Kidney epithelial cell (primary cell): ENCODE measurements at regions not wholly inside any gene's neighbourhood (a gene's known extent, or its start where the extent isn't known, plus 50 kb on each side); places are given as distances from the start of the nearest gene placed in this dataset.

Experiments
- DNase-seq: peaks from one replicate; pipeline ENCODE4 v3.0.0-alpha.2; 2010; ENCODE audit warnings: low read depth
- H3K27me3 ChIP-seq: 2 replicates; pipeline ENCODE4 v1.6.0; 2011; ENCODE audit warnings: low read length; ENCODE audit not compliant: control insufficient read depth, insufficient read depth
- H3K36me3 ChIP-seq: 2 replicates; pipeline ENCODE4 v1.5.1; 2011; ENCODE audit warnings: low read length; ENCODE audit not compliant: control insufficient read depth, insufficient read depth
- H3K4me3 ChIP-seq: 2 replicates; pipeline ENCODE4 v1.5.1; 2011; ENCODE audit warnings: low read depth, mild to moderate bottlenecking, control low read depth, low read length
- TF ChIP-seq, protein P1 (sequence below): IDR thresholded peaks from 2 replicates; pipeline ENCODE4 v1.5.1; 2011; ENCODE audit warnings: mild to moderate bottlenecking, moderate library complexity, low read length, control low read depth, inconsistent platforms; ENCODE audit not compliant: insufficient read depth, poor library complexity, severe bottlenecking

DNA sequence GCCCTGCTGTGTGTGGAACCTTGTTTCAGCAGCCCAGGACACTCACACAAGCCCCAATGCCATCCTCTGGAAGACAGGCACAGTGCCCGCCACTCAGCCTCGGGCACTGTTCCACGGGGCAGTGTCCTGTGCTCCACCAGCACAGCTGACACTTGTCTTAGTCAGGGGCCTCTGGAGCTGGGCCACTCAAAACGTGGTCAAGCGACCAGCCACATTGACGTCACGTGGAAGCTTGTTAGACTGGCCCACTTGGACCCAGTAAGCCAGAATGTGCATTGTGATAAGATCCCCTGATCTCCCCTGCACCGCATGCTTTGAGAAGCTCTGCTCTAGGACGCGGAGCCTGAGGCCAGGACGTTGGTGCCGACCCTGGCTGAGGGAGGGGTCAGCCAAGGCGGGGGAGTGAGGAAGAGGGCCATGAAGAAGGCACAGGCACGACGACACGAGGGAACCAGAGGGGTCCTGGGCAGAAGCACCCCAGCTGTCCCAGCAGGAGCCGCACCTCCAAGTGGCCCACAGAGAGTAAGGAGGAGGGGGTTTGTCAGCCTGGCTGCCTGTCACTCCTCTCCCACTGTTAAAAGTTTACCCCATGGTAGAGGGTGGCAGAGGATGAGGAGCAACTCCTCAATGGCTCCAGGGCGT, 64.6 kb downstream of the LINC01488 start:
- TF ChIP-seq, protein P1, sequence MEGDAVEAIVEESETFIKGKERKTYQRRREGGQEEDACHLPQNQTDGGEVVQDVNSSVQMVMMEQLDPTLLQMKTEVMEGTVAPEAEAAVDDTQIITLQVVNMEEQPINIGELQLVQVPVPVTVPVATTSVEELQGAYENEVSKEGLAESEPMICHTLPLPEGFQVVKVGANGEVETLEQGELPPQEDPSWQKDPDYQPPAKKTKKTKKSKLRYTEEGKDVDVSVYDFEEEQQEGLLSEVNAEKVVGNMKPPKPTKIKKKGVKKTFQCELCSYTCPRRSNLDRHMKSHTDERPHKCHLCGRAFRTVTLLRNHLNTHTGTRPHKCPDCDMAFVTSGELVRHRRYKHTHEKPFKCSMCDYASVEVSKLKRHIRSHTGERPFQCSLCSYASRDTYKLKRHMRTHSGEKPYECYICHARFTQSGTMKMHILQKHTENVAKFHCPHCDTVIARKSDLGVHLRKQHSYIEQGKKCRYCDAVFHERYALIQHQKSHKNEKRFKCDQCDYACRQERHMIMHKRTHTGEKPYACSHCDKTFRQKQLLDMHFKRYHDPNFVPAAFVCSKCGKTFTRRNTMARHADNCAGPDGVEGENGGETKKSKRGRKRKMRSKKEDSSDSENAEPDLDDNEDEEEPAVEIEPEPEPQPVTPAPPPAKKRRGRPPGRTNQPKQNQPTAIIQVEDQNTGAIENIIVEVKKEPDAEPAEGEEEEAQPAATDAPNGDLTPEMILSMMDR = no peak
- H3K27me3 ChIP-seq = peaks cover 2% of the 10 kb centered on the region
- DNase-seq = no peak
- no peak overlapping the region for H3K4me3 ChIP-seq
- H3K36me3 ChIP-seq = no peaks in the 10 kb centered on the region

DNA sequence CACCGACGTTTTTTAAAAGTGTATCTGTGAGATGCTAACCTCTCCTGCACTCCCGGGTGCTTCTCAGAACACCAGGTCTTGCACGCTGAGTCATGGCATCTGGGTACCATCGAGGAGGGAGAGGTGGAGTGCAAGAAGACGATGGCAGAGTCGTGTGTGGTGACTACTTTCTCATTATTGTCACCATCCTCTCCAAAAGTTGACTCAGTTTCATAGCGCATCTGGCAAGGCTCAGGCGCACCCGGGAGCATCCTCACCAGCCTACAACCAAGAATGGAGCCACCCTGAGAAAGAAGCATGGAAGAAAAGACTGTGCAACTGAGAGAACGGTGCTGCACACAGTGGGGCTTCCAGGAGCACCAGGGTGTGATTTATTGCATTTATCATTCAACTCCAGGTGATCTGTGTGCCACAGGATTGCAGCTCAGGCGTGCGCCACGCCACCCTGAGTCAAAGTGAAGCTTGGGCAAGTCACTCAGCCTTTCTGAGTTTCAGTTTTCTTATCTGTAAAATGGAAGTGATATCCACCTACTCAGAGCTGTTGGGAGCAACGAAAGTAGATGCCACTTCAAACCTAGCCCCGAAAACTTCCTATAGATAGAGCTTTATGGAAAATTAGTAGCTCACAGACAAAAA, 65.4 kb downstream of the LINC01488 start:
- no peak for DNase-seq
- H3K4me3 ChIP-seq = no peak overlapping the region
- no peaks in the 10 kb centered on the region for H3K36me3 ChIP-seq
- TF ChIP-seq, protein P1 = no peak
- peaks cover 2% of the 10 kb centered on the region for H3K27me3 ChIP-seq

DNA sequence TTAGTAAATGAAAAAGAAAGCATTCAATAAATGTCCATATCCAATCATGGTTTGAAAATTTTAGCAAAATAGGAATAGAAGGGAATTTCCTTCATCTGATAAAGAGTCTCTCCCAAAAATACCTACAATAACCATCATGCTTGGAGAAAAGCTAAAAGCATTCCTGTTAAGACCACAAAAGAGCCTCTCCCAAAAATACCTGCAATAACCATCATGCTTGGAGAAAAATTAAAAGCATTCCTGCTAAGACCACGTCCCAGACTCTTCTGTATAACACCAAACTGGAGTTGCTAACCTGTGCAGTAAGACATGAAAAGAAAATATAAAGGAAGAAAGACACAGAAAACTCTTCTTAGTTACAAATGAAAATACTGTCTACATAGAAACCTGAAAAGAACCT, 69.4 kb downstream of the LINC01488 start:
- H3K4me3 ChIP-seq = no peak overlapping the region
- no peaks in the 10 kb centered on the region for H3K36me3 ChIP-seq
- H3K27me3 ChIP-seq = no peaks in the 10 kb centered on the region
- TF ChIP-seq, protein P1 = no peak
- DNase-seq = no peak

DNA sequence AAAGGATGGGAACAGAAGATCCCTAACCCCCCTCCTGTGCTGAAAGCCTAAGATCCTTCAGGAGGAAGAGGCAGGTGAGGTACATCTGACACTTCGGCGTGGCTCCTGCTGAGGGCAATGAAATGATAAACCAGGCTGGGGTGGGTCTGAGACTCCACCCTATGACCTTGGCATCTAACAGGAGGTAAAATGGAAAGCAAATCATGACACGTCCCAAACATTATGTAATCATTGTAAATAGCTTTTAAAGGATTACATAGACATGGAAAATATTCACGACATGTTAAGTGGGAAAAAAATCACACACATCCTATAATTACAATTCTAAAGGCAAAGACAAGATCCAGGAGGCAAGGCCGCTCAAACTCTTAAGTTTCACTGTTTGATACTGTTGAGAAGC, 70.5 kb downstream of the LINC01488 start:
- no peak for DNase-seq
- TF ChIP-seq, protein P1 = no peak
- Histone ChIP-seq H3K4me3 (no peak overlapping the region), H3K27me3 (no peaks in the 10 kb centered on the region), H3K36me3 (no peaks in the 10 kb centered on the region)

DNA sequence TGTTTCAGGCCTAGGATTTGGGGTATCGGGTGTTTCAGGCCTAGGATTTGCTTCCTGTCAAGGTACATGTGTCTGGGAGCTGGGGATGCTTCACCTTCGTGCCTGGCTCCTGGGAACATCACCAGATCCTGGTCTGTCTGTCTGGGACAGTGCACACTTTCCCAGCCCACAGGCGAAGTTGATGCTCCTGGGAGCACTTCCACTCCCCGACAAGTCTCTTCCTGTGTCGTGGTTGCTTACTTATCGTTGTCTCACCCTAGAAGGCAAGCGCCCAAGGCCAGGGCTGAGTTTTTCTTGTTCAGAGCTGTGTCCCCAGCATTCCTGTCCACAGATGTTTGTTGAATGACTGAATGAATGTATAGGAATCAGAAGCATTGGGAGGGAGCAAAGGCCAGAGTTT, 71.5 kb downstream of the LINC01488 start:
- Histone ChIP-seq H3K4me3 (no peak overlapping the region), H3K27me3 (no peaks in the 10 kb centered on the region), H3K36me3 (no peaks in the 10 kb centered on the region)
- TF ChIP-seq, protein P1 = no peak
- no peak for DNase-seq
